SU-DHL-6 (cell line): ENCODE measurements at regions not wholly inside any gene's neighbourhood (a gene's known extent, or its start where the extent isn't known, plus 50 kb on each side); places are given as distances from the start of the nearest gene placed in this dataset.

ENCODE experiments used
- CTCF ChIP-seq: fragments of 200-600 bp; sonication (generic); IDR thresholded peaks from one replicate; pipeline ENCODE4 v1.5.1; 2017; ENCODE audit warnings: antibody characterized with exemption, mild to moderate bottlenecking, low read length, moderate library complexity; ENCODE audit not compliant: insufficient read depth, poor library complexity, severe bottlenecking
- EZH2phosphoT487 ChIP-seq: fragments of 200-600 bp; sonication (generic), shearing (Covaris generic); conservative IDR thresholded peaks from 2 replicates; pipeline ENCODE4 v1.6.1; 2018; ENCODE audit warnings: mild to moderate bottlenecking, antibody characterized with exemption, low read length, moderate library complexity, mixed read lengths

GRCh38 chr3:193865339-193865738 lies 270.6 kb upstream of the HES1 start:
- TF ChIP-seq CTCF (no peak), EZH2phosphoT487 (no peak)
